Spleen (tissue), 11 donors: ENCODE measurements at regions not wholly inside any gene's neighbourhood (a gene's known extent, or its start where the extent isn't known, plus 50 kb on each side); places are given as distances from the start of the nearest gene placed in this dataset.

ENCODE experiments used
- DNase-seq: peaks from one replicate; pipeline ENCODE4 v3.0.0-alpha.2; 2020
- H3K27ac ChIP-seq, 8 donors: fragments of 200-600 bp; sonication (generic) in 7 of 8; 1 replicate in 4 of 8; 2 replicates in 4 of 8; pipeline versions ENCODE4 v1.5.0 to v1.8.0; 2016 to 2021; ENCODE audit warnings: inconsistent platforms in 4 of 8, mild to moderate bottlenecking in 4 of 8, moderate library complexity in 1 of 8
- H3K27me3 ChIP-seq, 7 donors: fragments of 200-600 bp; sonication (generic) in 6 of 7; replicated peaks in 1 of 7; 1 replicate in 4 of 7; 2 replicates in 3 of 7; pipeline versions ENCODE4 v1.5.0 to v1.8.0; 2016 to 2021; ENCODE audit warnings: inconsistent platforms in 3 of 7, mild to moderate bottlenecking in 1 of 7
- H3K36me3 ChIP-seq, 6 donors: fragments of 200-600 bp; sonication (generic) in 5 of 6; 1 replicate in 4 of 6; 2 replicates in 2 of 6; pipeline versions ENCODE4 v1.5.0 to v1.8.0; 2016 to 2021; ENCODE audit warnings: inconsistent platforms in 2 of 6
- H3K4me1 ChIP-seq, 6 donors: fragments of 200-600 bp; sonication (generic) in 5 of 6; 1 replicate in 3 of 6; 2 replicates in 3 of 6; pipeline versions ENCODE4 v1.5.0 to v1.8.0; 2016 to 2021; ENCODE audit warnings: inconsistent platforms in 3 of 6
- H3K4me3 ChIP-seq, 8 donors: fragments of 200-600 bp; sonication (generic) in 7 of 8; 1 replicate in 4 of 8; 2 replicates in 4 of 8; pipeline versions ENCODE4 v1.5.0 to v1.8.0; 2016 to 2021; ENCODE audit warnings: inconsistent platforms in 4 of 8, mild to moderate bottlenecking in 4 of 8, moderate library complexity in 2 of 8
- H3K9me3 ChIP-seq, 8 donors: fragments of 200-600 bp; sonication (generic) in 7 of 8; 1 replicate in 4 of 8; 2 replicates in 4 of 8; pipeline versions ENCODE4 v1.5.0 to v1.8.0; 2016 to 2021; ENCODE audit warnings: inconsistent platforms in 4 of 8
- POLR2A ChIP-seq, 3 donors: fragments of 450-650 bp; IDR thresholded peaks; one replicate each; pipeline ENCODE4 v1.5.1; 2017; ENCODE audit warnings: antibody characterized with exemption in 3 of 3, mild to moderate bottlenecking in 1 of 3
- POLR2AphosphoS5 ChIP-seq, 3 donors: sonication (generic); formaldehyde crosslinking; IDR thresholded peaks; one replicate each; pipeline ENCODE4 v1.5.1; 2017; ENCODE audit warnings: antibody characterized with exemption in 3 of 3
- WGBS, 5 donors: extraction: QIAGEN DNeasy Blood & Tissue Kit in 3 of 5; methylation state at CpG; one replicate each; pipeline versions ENCODE4 v1.1.5 to v1.1.7; 2013 to 2018; 5-methylcytosine and 5-hydroxymethylcytosine counted together
- intact Hi-C: fragments of 100-400 bp; cut with DNase I; formaldehyde crosslinking; loops from one replicate; pipeline ENCODE4 v1.15.0; 2023; ENCODE audit warnings: low total_unique reads
- TF ChIP-seq, protein P1 (sequence below), 11 experiments: fragments of 200-600 bp in 7 of 11; fragments of 450-650 bp in 4 of 11; sonication (generic) in 4 of 11; IDR thresholded peaks in 8 of 11; conservative IDR thresholded peaks in 3 of 11; 1 replicate in 7 of 11; 2 replicates in 4 of 11; pipeline versions ENCODE4 v1.4.0 to v1.8.0; 2016 to 2021; ENCODE audit warnings: antibody characterized with exemption in 11 of 11, inconsistent platforms in 4 of 11, mild to moderate bottlenecking in 1 of 11
- donor health status: healthy with polysubstance abuse.
- donor health status: DM: no; HTN: no; CAD: no; lungs with moderate emphysema.
- donor health status: DM: no; HTN: no; CAD: no.
- donor health status: Bipolar disorder and iron deficiency.
- donor health status: healthy.
- donor health status: DM: no; HTN: no; CAD: no.
- donor health status: DM: yes; HTN: yes; CAD: no.

DNA sequence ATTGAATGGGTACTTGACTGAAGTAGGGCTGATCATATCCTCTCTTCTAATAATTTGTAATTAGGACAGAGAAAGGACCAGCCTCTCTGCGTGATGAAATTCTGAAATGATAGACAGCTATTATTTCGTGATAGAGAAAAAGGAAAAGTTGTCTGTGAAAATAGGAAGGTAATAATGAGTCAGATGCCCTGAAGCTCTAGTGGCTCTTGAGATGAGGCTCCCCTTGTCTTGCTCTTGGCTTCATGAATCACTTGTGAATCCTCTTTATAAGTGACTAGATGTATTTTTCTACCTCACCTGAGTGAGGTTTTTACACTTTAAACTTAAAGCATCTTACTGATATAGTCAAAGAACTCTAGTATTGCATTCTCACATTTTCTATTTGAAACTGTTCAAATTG is 888.9 kb downstream of the PCDH18 start:
- Histone ChIP-seq H3K4me3 (no peak overlapping the region), H3K4me1 (no peaks in the 10 kb centered on the region), H3K27ac (no peak overlapping the region), H3K9me3 (no peaks in the 10 kb centered on the region), H3K27me3 (no peaks in the 10 kb centered on the region), H3K36me3 (no peaks in the 10 kb centered on the region)
- TF ChIP-seq, protein P1, sequence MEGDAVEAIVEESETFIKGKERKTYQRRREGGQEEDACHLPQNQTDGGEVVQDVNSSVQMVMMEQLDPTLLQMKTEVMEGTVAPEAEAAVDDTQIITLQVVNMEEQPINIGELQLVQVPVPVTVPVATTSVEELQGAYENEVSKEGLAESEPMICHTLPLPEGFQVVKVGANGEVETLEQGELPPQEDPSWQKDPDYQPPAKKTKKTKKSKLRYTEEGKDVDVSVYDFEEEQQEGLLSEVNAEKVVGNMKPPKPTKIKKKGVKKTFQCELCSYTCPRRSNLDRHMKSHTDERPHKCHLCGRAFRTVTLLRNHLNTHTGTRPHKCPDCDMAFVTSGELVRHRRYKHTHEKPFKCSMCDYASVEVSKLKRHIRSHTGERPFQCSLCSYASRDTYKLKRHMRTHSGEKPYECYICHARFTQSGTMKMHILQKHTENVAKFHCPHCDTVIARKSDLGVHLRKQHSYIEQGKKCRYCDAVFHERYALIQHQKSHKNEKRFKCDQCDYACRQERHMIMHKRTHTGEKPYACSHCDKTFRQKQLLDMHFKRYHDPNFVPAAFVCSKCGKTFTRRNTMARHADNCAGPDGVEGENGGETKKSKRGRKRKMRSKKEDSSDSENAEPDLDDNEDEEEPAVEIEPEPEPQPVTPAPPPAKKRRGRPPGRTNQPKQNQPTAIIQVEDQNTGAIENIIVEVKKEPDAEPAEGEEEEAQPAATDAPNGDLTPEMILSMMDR (IDR thresholded peaks at IDR 0.05 in 8 of 11, conservative IDR thresholded peaks at IDR 0.05 in 3 of 11), result no peak
- no peak for TF ChIP-seq POLR2AphosphoS5 (IDR thresholded peaks at IDR 0.05)
- TF ChIP-seq POLR2A (IDR thresholded peaks at IDR 0.05), result no peak
- intact Hi-C loops, result no loop called here
- 82 to 91% (median 86%) methylated on average over 2 of the region's 2 CpGs for WGBS, 5 donors
- no peak for DNase-seq

DNA sequence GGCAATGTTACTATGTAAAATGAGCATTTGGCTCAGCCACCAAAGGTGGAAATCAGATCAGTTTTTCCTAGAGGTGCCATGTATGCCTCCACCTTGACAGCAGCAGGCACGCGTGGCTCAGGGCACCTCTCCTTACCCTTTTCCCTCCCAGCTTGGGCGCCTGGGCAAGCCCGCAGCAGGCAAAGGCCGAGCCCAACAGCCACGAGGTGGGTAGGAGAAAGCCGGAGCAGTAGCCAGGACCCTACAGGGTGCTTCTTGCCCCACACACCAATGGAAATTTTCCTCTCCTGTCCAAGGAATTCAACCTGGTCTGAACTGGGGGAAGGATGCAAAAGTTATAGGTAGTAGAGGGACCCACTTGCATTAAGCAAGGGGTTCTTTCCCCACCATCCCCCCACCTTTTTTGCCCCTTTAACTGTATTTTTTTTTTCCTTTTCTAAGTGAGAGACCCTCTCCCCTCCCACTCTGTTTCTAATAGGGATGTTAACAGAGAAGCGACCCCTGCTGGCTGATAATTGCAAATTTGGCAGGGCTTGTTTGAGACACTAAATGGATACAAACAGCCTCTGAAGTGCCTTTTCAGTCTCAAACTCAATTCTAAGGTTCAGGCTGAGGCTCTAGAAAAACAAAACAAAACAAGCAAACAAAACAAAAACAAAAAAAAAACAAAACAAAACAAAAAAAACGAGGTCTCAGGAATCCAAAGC is 895.1 kb downstream of the PCDH18 start:
- H3K9me3 ChIP-seq, result no peaks in the 10 kb centered on the region
- no peaks in the 10 kb centered on the region for H3K27me3 ChIP-seq
- no peak overlapping the region for H3K27ac ChIP-seq
- 69 to 82% (median 78%) methylated on average over 9 of the region's 9 CpGs for WGBS, 5 donors
- intact Hi-C loops, result no loop called here
- H3K36me3 ChIP-seq, result no peaks in the 10 kb centered on the region
- no peak for TF ChIP-seq POLR2A (IDR thresholded peaks at IDR 0.05)
- TF ChIP-seq POLR2AphosphoS5 (IDR thresholded peaks at IDR 0.05), result no peak
- TF ChIP-seq, protein P1 (IDR thresholded peaks at IDR 0.05 in 8 of 11, conservative IDR thresholded peaks at IDR 0.05 in 3 of 11), result peak in 1 of 11 experiments; percentile 16
- H3K4me1 ChIP-seq, result no peaks in the 10 kb centered on the region
- DNase-seq, result no peak
- H3K4me3 ChIP-seq, result no peak overlapping the region

DNA sequence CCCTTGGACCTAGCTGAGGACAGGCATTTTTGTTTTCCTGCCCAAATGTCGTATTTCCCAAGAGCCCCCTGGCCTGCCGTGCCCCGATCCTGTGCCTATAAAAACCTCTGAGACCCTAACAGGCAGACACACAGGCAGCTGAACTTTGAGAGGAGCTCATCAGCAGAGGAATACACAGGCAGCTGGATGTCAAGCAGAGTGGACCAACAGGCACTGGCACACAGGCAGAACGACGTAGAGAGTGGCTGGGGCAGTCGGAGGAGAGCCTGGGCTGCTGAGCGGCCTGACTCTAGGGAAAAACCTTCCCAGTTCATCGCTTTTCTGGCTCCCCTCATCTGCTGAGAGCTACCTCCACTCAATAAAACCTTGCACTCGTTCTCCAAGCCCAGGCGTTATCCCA is 896.1 kb downstream of the PCDH18 start:
- Histone ChIP-seq H3K36me3 (no peaks in the 10 kb centered on the region), H3K27me3 (no peaks in the 10 kb centered on the region), H3K4me3 (no peak overlapping the region), H3K4me1 (no peaks in the 10 kb centered on the region), H3K27ac (no peak overlapping the region), H3K9me3 (no peaks in the 10 kb centered on the region)
- intact Hi-C loops, result no loop called here
- no peak for DNase-seq
- WGBS, 5 donors, result 79 to 91% (median 84%) methylated on average over 10 of the region's 10 CpGs
- TF ChIP-seq POLR2A (IDR thresholded peaks at IDR 0.05), result no peak
- TF ChIP-seq, protein P1 (IDR thresholded peaks at IDR 0.05 in 8 of 11, conservative IDR thresholded peaks at IDR 0.05 in 3 of 11), result no peak
- no peak for TF ChIP-seq POLR2AphosphoS5 (IDR thresholded peaks at IDR 0.05)

DNA sequence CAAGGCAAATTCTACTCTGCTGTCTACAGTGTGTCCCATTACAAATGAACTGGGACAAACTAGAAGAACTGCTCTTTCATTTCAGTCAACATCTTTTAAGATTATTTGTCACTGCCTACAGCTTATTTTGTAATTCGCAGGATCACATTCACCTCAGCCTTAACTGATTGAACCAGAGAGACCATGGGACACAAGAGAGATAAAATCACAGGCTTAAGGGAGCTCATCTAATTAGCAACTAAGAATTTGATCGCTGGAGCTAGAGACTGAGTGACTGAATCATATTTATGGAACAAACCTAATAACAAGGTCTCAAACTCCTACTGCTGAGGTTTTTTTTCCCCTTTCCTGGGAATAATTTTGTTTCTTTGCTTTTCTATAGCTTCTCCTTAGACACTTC is 898.2 kb downstream of the PCDH18 start:
- Histone ChIP-seq H3K4me3 (no peak overlapping the region), H3K27me3 (no peaks in the 10 kb centered on the region), H3K4me1 (no peaks in the 10 kb centered on the region), H3K36me3 (no peaks in the 10 kb centered on the region), H3K9me3 (no peaks in the 10 kb centered on the region), H3K27ac (no peak overlapping the region)
- intact Hi-C loops, result no loop called here
- no peak for DNase-seq
- WGBS, 5 donors, result 70 to 86% (median 81%) methylated on average over 2 of the region's 2 CpGs
- TF ChIP-seq POLR2A (IDR thresholded peaks at IDR 0.05) (no peak), POLR2AphosphoS5 (IDR thresholded peaks at IDR 0.05) (no peak)
- TF ChIP-seq, protein P1 (IDR thresholded peaks at IDR 0.05 in 8 of 11, conservative IDR thresholded peaks at IDR 0.05 in 3 of 11), result no peak
